MM.1S (cell line): ENCODE measurements at regions not wholly inside any gene's neighbourhood (a gene's known extent, or its start where the extent isn't known, plus 50 kb on each side); places are given as distances from the start of the nearest gene placed in this dataset.

ENCODE experiments used
- DNase-seq: peaks from one replicate; pipeline ENCODE4 v3.0.0-alpha.2; 2015
- H2AFZ ChIP-seq: fragments of 300-600 bp; sonication (generic); 2 replicates; pipeline ENCODE4 v1.6.0; 2016; ENCODE audit warnings: antibody characterized with exemption, low read length
- H3F3A ChIP-seq: fragments of 300-600 bp; sonication (generic); 2 replicates; pipeline ENCODE4 v1.6.1; 2016; ENCODE audit warnings: mild to moderate bottlenecking, antibody characterized with exemption, low read length, moderate library complexity, mixed read lengths; ENCODE audit not compliant: insufficient read depth
- H3K27ac ChIP-seq: fragments of 300-600 bp; sonication (generic); 2 replicates; pipeline ENCODE4 v1.5.1; 2016; ENCODE audit warnings: mild to moderate bottlenecking, low read length
- H3K27me3 ChIP-seq: fragments of 300-600 bp; sonication (generic); replicated peaks from 2 replicates; pipeline ENCODE4 v1.6.0; 2016; ENCODE audit warnings: low read length; ENCODE audit not compliant: insufficient read depth
- H3K36me3 ChIP-seq: fragments of 300-600 bp; sonication (generic); replicated peaks from 2 replicates; pipeline ENCODE4 v1.6.1; 2016; ENCODE audit warnings: mild to moderate bottlenecking, low read length, mixed read lengths; ENCODE audit not compliant: insufficient read depth
- H3K4me1 ChIP-seq: fragments of 300-600 bp; sonication (generic); 2 replicates; pipeline ENCODE4 v1.6.1; 2016; ENCODE audit warnings: low read length, mixed read lengths
- H3K4me2 ChIP-seq: fragments of 300-600 bp; sonication (generic); 2 replicates; pipeline ENCODE4 v1.6.0; 2016; ENCODE audit warnings: low read depth, low read length
- H3K4me3 ChIP-seq: fragments of 300-600 bp; sonication (generic); 2 replicates; pipeline ENCODE4 v1.5.1; 2016; ENCODE audit warnings: low read length, mixed read lengths
- H3K79me2 ChIP-seq: fragments of 300-600 bp; sonication (generic); 2 replicates; pipeline ENCODE4 v1.6.1; 2016; ENCODE audit warnings: mixed run types, low read length, mixed read lengths
- H3K9ac ChIP-seq: fragments of 300-600 bp; sonication (generic); 2 replicates; pipeline ENCODE4 v1.6.1; 2016; ENCODE audit warnings: low read length, mixed read lengths
- H3K9me2 ChIP-seq: fragments of 300-600 bp; sonication (generic); replicated peaks from 2 replicates; pipeline ENCODE4 v1.6.1; 2016; ENCODE audit warnings: mild to moderate bottlenecking, low read length, mixed read lengths; ENCODE audit not compliant: insufficient read depth
- H3K9me3 ChIP-seq: fragments of 300-600 bp; sonication (generic); replicated peaks from 2 replicates; pipeline ENCODE4 v1.6.1; 2016; ENCODE audit warnings: mild to moderate bottlenecking, low read length, mixed read lengths; ENCODE audit not compliant: insufficient read depth
- H4K20me1 ChIP-seq: fragments of 300-600 bp; sonication (generic); 2 replicates; pipeline ENCODE4 v1.6.1; 2016; ENCODE audit warnings: mild to moderate bottlenecking, low read length, moderate library complexity, mixed read lengths; ENCODE audit not compliant: insufficient read depth
- EZH2 ChIP-seq: fragments of 300-600 bp; sonication (generic); optimal IDR thresholded peaks from 2 replicates; pipeline ENCODE3; 2017; ENCODE audit warnings: low read depth, mild to moderate bottlenecking, antibody characterized with exemption, low read length, mixed read lengths
- EZH2phosphoT487 ChIP-seq: fragments of 300-600 bp; sonication (generic); IDR thresholded peaks from 2 replicates; pipeline ENCODE4 v1.6.1; 2018; ENCODE audit warnings: antibody characterized with exemption, low read length
- TF ChIP-seq, protein P1 (sequence below): fragments of 300-600 bp; sonication (generic); IDR thresholded peaks from 2 replicates; pipeline ENCODE4 v1.5.1; 2016; ENCODE audit warnings: antibody characterized with exemption, low read length, mixed read lengths

DNA sequence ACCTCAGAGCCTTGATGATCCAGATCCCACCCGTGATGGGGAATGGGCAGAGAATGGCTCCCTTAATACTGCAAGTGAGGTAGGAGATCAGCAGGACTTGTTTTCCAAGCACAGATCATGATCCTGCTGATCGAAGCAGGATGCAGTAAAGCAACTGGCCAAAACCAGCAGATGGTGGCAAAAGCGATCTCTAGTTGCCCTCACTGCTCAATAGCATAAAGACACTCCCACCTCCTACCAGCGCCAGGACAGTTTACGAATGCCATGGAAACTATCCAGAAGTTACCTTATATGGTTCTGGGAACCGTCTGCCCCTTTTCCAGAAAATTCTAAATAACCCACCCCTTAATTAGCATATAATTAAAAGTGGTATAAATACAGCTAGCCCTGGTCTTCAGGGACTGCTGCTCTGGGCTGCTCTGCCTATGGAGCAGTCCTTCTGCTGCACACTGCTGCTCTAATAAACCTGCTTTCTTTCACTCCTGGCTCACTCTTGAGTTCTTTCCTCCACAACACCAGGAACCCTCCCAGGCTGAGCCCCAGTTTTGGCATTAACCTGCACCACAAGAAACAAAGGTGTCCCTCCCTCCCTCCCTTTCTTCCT is 415.8 kb downstream of the PREX1 start:
- Histone ChIP-seq H3K9ac (no peak overlapping the region), H3K9me3 (no peaks in the 10 kb centered on the region), H3K4me2 (no peak overlapping the region), H3K27ac (no peak overlapping the region), H3F3A (no peaks in the 10 kb centered on the region), H3K27me3 (no peaks in the 10 kb centered on the region), H2AFZ (no peak overlapping the region), H3K79me2 (no peaks in the 10 kb centered on the region), H3K4me1 (no peaks in the 10 kb centered on the region), H3K36me3 (no peaks in the 10 kb centered on the region), H4K20me1 (no peaks in the 10 kb centered on the region), H3K9me2 (no peaks in the 10 kb centered on the region), H3K4me3 (no peak overlapping the region)
- TF ChIP-seq EZH2 (no peak), EZH2phosphoT487 (no peak)
- DNase-seq, result no peak

DNA sequence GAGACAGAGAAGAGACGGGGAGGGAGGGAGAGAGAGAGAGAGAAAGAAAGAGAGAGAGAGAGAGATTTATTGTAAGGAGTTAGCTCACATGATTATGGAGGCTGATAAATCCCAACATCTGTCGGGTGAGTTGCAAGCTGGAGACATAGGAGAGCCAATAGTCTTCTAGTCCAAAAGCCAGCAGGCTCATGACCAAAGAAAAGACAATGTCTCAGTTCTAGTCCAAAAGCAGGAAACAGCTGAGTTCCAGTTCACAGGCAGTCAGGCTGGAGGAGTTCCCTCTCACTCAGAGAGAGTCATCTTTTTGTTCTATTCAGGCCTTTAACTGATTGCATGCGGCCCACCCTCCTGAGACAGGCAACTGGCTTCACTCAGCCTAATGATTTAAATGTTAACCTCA is 416.6 kb downstream of the PREX1 start:
- Histone ChIP-seq H3K27ac (no peak overlapping the region), H3K36me3 (no peaks in the 10 kb centered on the region), H3K4me1 (no peaks in the 10 kb centered on the region), H3K4me3 (no peak overlapping the region), H4K20me1 (no peaks in the 10 kb centered on the region), H3F3A (no peaks in the 10 kb centered on the region), H3K4me2 (no peak overlapping the region), H3K27me3 (no peaks in the 10 kb centered on the region), H3K9ac (no peak overlapping the region), H3K9me3 (no peaks in the 10 kb centered on the region), H3K9me2 (no peaks in the 10 kb centered on the region), H3K79me2 (no peaks in the 10 kb centered on the region), H2AFZ (no peak overlapping the region)
- TF ChIP-seq, protein P1, sequence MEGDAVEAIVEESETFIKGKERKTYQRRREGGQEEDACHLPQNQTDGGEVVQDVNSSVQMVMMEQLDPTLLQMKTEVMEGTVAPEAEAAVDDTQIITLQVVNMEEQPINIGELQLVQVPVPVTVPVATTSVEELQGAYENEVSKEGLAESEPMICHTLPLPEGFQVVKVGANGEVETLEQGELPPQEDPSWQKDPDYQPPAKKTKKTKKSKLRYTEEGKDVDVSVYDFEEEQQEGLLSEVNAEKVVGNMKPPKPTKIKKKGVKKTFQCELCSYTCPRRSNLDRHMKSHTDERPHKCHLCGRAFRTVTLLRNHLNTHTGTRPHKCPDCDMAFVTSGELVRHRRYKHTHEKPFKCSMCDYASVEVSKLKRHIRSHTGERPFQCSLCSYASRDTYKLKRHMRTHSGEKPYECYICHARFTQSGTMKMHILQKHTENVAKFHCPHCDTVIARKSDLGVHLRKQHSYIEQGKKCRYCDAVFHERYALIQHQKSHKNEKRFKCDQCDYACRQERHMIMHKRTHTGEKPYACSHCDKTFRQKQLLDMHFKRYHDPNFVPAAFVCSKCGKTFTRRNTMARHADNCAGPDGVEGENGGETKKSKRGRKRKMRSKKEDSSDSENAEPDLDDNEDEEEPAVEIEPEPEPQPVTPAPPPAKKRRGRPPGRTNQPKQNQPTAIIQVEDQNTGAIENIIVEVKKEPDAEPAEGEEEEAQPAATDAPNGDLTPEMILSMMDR, result no peak
- TF ChIP-seq EZH2 (no peak), EZH2phosphoT487 (no peak)
- DNase-seq, result no peak

DNA sequence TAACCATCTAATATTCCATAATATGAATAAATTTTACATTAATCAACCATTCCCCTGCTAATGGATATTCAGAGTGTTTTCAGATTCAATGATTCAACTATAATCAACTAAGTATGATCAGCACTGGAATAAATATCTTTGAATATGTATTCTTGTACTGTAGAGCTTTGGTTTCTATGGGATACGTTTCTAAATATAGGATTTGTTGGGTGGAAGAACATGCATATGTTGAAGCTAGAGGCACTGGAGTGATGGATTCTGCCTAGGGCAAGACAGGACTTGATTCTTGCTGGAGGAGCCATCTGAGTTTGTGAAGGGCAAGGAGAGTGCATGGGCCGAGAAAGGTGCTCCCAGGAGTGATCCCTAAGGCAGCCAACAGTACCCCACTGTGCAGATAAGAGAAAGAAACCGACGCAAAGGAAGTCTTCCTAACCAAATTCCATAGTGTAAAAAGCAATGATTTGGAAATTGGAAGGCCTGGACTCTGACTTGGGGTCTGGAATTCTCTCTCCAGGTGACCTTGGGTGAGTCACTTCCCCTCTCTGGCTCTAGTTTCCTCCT is 418.7 kb downstream of the PREX1 start:
- TF ChIP-seq, protein P1, result no peak
- no peak for TF ChIP-seq EZH2phosphoT487
- TF ChIP-seq EZH2, result no peak
- Histone ChIP-seq H4K20me1 (no peaks in the 10 kb centered on the region), H2AFZ (no peak overlapping the region), H3K4me2 (no peak overlapping the region), H3K27me3 (no peaks in the 10 kb centered on the region), H3K36me3 (no peaks in the 10 kb centered on the region), H3K27ac (no peak overlapping the region), H3K9me2 (no peaks in the 10 kb centered on the region), H3K9ac (no peak overlapping the region), H3K9me3 (no peaks in the 10 kb centered on the region), H3F3A (no peaks in the 10 kb centered on the region), H3K79me2 (no peaks in the 10 kb centered on the region), H3K4me3 (no peak overlapping the region), H3K4me1 (no peaks in the 10 kb centered on the region)
- no peak for DNase-seq

DNA sequence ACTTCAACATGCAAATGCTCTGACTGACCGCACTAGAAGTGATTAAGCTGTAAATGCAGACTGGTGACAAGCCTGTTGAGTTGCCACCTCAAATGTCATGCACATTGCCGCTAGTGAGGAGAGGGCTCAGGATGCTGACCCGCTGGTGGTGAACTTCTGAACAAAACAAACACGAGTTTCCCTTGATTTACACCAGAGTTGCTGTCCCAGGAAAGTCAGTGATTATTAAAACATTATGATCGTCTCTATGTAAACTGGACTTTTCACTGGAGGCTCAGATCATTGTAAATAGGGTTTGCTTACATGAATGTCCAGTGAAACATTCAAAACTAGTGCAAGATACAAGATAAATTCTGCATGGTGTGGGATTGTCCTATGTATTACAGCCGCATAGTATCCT is 420.1 kb downstream of the PREX1 start:
- Histone ChIP-seq H3K36me3 (no peaks in the 10 kb centered on the region), H3F3A (no peaks in the 10 kb centered on the region), H3K79me2 (no peaks in the 10 kb centered on the region), H3K4me3 (no peak overlapping the region), H4K20me1 (no peaks in the 10 kb centered on the region), H2AFZ (no peak overlapping the region), H3K4me1 (no peaks in the 10 kb centered on the region), H3K9ac (no peak overlapping the region), H3K9me3 (no peaks in the 10 kb centered on the region), H3K9me2 (no peaks in the 10 kb centered on the region), H3K27me3 (no peaks in the 10 kb centered on the region), H3K27ac (no peak overlapping the region), H3K4me2 (no peak overlapping the region)
- DNase-seq, result no peak
- TF ChIP-seq, protein P1, result no peak
- TF ChIP-seq EZH2 (no peak), EZH2phosphoT487 (no peak)
